HL-60 (cell line): ENCODE measurements at regions not wholly inside any gene's neighbourhood (a gene's known extent, or its start where the extent isn't known, plus 50 kb on each side); places are given as distances from the start of the nearest gene placed in this dataset.

Experiments
- DNase-seq, 2 experiments: peaks; one replicate each; pipeline ENCODE4 v3.0.0-alpha.2; 2010 to 2020; ENCODE audit warnings: low read depth in 1 of 2, low spot score in 1 of 2
- H3K27ac ChIP-seq: fragments of 250-450 bp; sonication (Bioruptor Pico); replicated peaks from 2 replicates; pipeline ENCODE4 v1.5.1; 2020; ENCODE audit warnings: mild to moderate bottlenecking, moderate library complexity
- H3K27me3 ChIP-seq: fragments of 250-450 bp; sonication (Bioruptor Pico); 2 replicates; pipeline ENCODE4 v1.5.1; 2021; ENCODE audit warnings: mild to moderate bottlenecking, moderate library complexity; ENCODE audit not compliant: insufficient read depth, poor library complexity, severe bottlenecking
- H3K4me3 ChIP-seq: replicated peaks from 2 replicates; pipeline ENCODE4 v1.5.1; 2011; ENCODE audit warnings: mild to moderate bottlenecking, control low read depth, low read length; ENCODE audit not compliant: insufficient read depth
- CTCF ChIP-seq: IDR thresholded peaks from one replicate; pipeline ENCODE4 v1.5.1; 2011; ENCODE audit warnings: low read length, control low read depth, inconsistent platforms; ENCODE audit not compliant: insufficient read depth
- GABPA ChIP-seq: IDR thresholded peaks from 2 replicates; pipeline ENCODE4 v1.6.1; 2012; ENCODE audit warnings: low read depth
- POLR2AphosphoS5 ChIP-seq: IDR thresholded peaks from 2 replicates; pipeline ENCODE4 v1.6.1; 2012; ENCODE audit warnings: low read depth
- SPI1 ChIP-seq: IDR thresholded peaks from 2 replicates; pipeline ENCODE4 v1.6.1; 2012; ENCODE audit warnings: low read depth, mild to moderate bottlenecking, borderline replicate concordance
- TF ChIP-seq, protein P1 (sequence below): IDR thresholded peaks from 2 replicates; pipeline ENCODE4 v1.6.1; 2012; ENCODE audit warnings: low read depth; ENCODE audit not compliant: insufficient replicate concordance

- Histone ChIP-seq H3K27me3 (no peaks in the 10 kb centered on the region), H3K4me3 (no peak overlapping the region), H3K27ac (no peak overlapping the region)
- TF ChIP-seq SPI1 (no peak), GABPA (no peak), POLR2AphosphoS5 (no peak), CTCF (no peak)
- TF ChIP-seq, protein P1, sequence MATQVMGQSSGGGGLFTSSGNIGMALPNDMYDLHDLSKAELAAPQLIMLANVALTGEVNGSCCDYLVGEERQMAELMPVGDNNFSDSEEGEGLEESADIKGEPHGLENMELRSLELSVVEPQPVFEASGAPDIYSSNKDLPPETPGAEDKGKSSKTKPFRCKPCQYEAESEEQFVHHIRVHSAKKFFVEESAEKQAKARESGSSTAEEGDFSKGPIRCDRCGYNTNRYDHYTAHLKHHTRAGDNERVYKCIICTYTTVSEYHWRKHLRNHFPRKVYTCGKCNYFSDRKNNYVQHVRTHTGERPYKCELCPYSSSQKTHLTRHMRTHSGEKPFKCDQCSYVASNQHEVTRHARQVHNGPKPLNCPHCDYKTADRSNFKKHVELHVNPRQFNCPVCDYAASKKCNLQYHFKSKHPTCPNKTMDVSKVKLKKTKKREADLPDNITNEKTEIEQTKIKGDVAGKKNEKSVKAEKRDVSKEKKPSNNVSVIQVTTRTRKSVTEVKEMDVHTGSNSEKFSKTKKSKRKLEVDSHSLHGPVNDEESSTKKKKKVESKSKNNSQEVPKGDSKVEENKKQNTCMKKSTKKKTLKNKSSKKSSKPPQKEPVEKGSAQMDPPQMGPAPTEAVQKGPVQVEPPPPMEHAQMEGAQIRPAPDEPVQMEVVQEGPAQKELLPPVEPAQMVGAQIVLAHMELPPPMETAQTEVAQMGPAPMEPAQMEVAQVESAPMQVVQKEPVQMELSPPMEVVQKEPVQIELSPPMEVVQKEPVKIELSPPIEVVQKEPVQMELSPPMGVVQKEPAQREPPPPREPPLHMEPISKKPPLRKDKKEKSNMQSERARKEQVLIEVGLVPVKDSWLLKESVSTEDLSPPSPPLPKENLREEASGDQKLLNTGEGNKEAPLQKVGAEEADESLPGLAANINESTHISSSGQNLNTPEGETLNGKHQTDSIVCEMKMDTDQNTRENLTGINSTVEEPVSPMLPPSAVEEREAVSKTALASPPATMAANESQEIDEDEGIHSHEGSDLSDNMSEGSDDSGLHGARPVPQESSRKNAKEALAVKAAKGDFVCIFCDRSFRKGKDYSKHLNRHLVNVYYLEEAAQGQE, result no peak
- DNase-seq, result no peak
These were observed 399.7 kb upstream of the RBFOX1 start for GRCh38 chr16:6932871-6933385.

DNA sequence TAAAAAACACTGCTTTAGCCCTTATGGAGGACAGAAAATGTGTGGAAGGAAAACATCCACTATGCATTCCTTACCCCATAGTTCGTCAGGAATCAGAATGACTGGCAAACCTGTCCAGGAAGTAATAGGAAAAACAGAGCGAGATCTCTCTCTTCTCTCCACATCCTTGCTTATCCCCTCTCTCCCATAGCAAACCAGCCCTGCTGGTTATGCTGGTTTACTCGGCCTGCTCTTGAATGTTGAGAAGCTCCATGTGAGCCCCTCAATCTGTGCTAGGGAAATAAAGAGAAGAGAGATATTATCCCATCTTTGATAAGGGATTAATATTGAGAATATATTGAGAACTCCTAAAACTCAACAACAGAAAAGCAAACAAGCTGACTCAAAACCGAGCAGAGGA lies 402.8 kb upstream of the RBFOX1 start:
- Histone ChIP-seq H3K27ac (no peak overlapping the region), H3K27me3 (no peaks in the 10 kb centered on the region), H3K4me3 (no peak overlapping the region)
- TF ChIP-seq POLR2AphosphoS5, result no peak
- no peak for TF ChIP-seq SPI1
- TF ChIP-seq GABPA, result no peak
- TF ChIP-seq, protein P1, result no peak
- TF ChIP-seq CTCF, result no peak
- no peak for DNase-seq

DNA sequence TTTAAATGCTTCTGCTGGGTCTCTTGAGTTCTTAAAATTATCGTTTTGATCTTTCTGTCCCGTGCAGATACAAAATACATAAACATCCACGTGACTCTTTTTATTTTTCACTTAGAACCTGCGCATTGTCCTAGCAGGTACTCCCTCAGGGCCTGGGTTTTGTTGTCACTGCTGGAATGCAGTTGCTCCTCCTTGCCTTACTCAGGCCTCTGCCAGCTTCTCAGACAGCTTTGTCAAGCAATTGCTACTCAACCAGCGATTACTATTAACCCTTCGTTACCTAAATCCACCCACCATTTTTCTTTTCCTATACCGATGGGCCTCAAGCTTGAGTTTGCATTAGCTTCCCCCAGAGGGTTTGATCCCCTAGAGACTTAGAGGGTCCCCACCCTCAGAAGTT lies 405.9 kb upstream of the RBFOX1 start:
- Histone ChIP-seq H3K27ac (no peak overlapping the region), H3K27me3 (no peaks in the 10 kb centered on the region), H3K4me3 (no peak overlapping the region)
- no peak for DNase-seq
- no peak for TF ChIP-seq GABPA
- TF ChIP-seq, protein P1, result no peak
- TF ChIP-seq SPI1, result no peak
- no peak for TF ChIP-seq POLR2AphosphoS5
- no peak for TF ChIP-seq CTCF
